ENCODE measurements at regions not wholly inside any gene's neighbourhood (a gene's known extent, or its start where the extent isn't known, plus 50 kb on each side); places are given as distances from the start of the nearest gene placed in this dataset.

- no peaks in the 10 kb centered on the region for H3K9me3 ChIP-seq
- 0% methylated on average over 5 of the region's 5 CpGs for WGBS (ENCODE audit: missing lambda C conversion rate)
- H3K4me2 ChIP-seq, result no peak overlapping the region
- ChIA-PET POLR2A (no interaction called here), CTCF (no interaction called here)
- no peak overlapping the region for H3K27ac ChIP-seq
- no peak overlapping the region for H3K4me3 ChIP-seq
- no peak for ATAC-seq
- H3K4me1 ChIP-seq, result no peaks in the 10 kb centered on the region
- TF ChIP-seq TP53 (CRISPR knock-in tag; IDR thresholded peaks at IDR 0.05), result no peak
- TF ChIP-seq HOXA7 (CRISPR knock-in tag; IDR thresholded peaks at IDR 0.05), result no peak
- TF ChIP-seq, protein P1, sequence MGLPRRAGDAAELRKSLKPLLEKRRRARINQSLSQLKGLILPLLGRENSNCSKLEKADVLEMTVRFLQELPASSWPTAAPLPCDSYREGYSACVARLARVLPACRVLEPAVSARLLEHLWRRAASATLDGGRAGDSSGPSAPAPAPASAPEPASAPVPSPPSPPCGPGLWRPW (IDR thresholded peaks at IDR 0.05), result no peak
- no peak for TF ChIP-seq MAFK (IDR thresholded peaks at IDR 0.05; ENCODE audit: partially characterized antibody)
- no peak for TF ChIP-seq RARB (CRISPR knock-in tag; IDR thresholded peaks at IDR 0.05)
- no peak for TF ChIP-seq ZFP36 (IDR thresholded peaks at IDR 0.05; ENCODE audit: borderline replicate concordance, partially characterized antibody)
- no peak for TF ChIP-seq FOSB (CRISPR knock-in tag; IDR thresholded peaks at IDR 0.05)
- DNase-seq (ENCODE audit: low read depth in 1 of 2, low spot score in 1 of 2), result no peak
- FAIRE-seq, result no peak
Measured at GRCh38 chr18:25701821-25702220, 349.9 kb upstream of the ZNF521 start.

GRCh38 chr18:25686960-25687500 lies 335.1 kb upstream of the ZNF521 start:
- no peak for DNase-seq (ENCODE audit: low read depth in 1 of 2, low spot score in 1 of 2)
- no peak for FAIRE-seq
- Histone ChIP-seq H3K27ac (no peak overlapping the region), H3K4me3 (no peak overlapping the region), H3K4me1 (no peaks in the 10 kb centered on the region), H3K9me3 (no peaks in the 10 kb centered on the region), H3K4me2 (no peak overlapping the region)
- no peak for TF ChIP-seq RARB (CRISPR knock-in tag; IDR thresholded peaks at IDR 0.05)
- no peak for TF ChIP-seq CBX2 (IDR thresholded peaks at IDR 0.05; ENCODE audit: borderline replicate concordance, low read depth)
- TF ChIP-seq HOXA7 (CRISPR knock-in tag; IDR thresholded peaks at IDR 0.05), result no peak
- no peak for TF ChIP-seq POLR2A (IDR thresholded peaks at IDR 0.05; ENCODE audit: low read length)
- no peak for TF ChIP-seq ZC3H11A (IDR thresholded peaks at IDR 0.05)
- no peak for TF ChIP-seq CBX8 (IDR thresholded peaks at IDR 0.05)
- TF ChIP-seq MAX (IDR thresholded peaks at IDR 0.05), result no peak
- TF ChIP-seq NPAS2 (CRISPR knock-in tag; IDR thresholded peaks at IDR 0.05; ENCODE audit: borderline replicate concordance), result no peak
- TF ChIP-seq HOXB5 (CRISPR knock-in tag; IDR thresholded peaks at IDR 0.05), result no peak
- no peak for TF ChIP-seq POLR2AphosphoS2 (conservative IDR thresholded peaks at IDR 0.05; ENCODE audit: low read length)
- no peak for TF ChIP-seq PHF8 (IDR thresholded peaks at IDR 0.05; ENCODE audit: borderline replicate concordance, low read depth)
- TF ChIP-seq, protein P1 (IDR thresholded peaks at IDR 0.05), result no peak
- TF ChIP-seq, protein P2, sequence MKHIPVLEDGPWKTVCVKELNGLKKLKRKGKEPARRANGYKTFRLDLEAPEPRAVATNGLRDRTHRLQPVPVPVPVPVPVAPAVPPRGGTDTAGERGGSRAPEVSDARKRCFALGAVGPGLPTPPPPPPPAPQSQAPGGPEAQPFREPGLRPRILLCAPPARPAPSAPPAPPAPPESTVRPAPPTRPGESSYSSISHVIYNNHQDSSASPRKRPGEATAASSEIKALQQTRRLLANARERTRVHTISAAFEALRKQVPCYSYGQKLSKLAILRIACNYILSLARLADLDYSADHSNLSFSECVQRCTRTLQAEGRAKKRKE (CRISPR knock-in tag; IDR thresholded peaks at IDR 0.05; ENCODE audit: low read depth), result no peak
- TF ChIP-seq USF2 (IDR thresholded peaks at IDR 0.05), result no peak
- no peak for TF ChIP-seq FOXS1 (CRISPR knock-in tag; IDR thresholded peaks at IDR 0.05)
- no peak for TF ChIP-seq RAD21 (conservative IDR thresholded peaks at IDR 0.05 in 1 of 2, IDR thresholded peaks at IDR 0.05 in 1 of 2)
- TF ChIP-seq CHD2 (IDR thresholded peaks at IDR 0.05; ENCODE audit: low read length, partially characterized antibody), result no peak
- no peak for TF ChIP-seq HOXB13 (CRISPR knock-in tag; IDR thresholded peaks at IDR 0.05; ENCODE audit: low read depth)
- ATAC-seq, result no peak
- ChIA-PET POLR2A (no interaction called here), CTCF (no interaction called here)
- 30% methylated on average over 3 of the region's 3 CpGs for WGBS (ENCODE audit: missing lambda C conversion rate)

GRCh38 chr18:25685088-25685487 lies 333.1 kb upstream of the ZNF521 start:
- Histone ChIP-seq H3K9me3 (no peaks in the 10 kb centered on the region), H3K4me1 (no peaks in the 10 kb centered on the region), H3K4me2 (no peak overlapping the region), H3K4me3 (no peak overlapping the region), H3K27ac (no peak overlapping the region)
- 3% methylated on average over 4 of the region's 4 CpGs for WGBS (ENCODE audit: missing lambda C conversion rate)
- DNase-seq (ENCODE audit: low read depth in 1 of 2, low spot score in 1 of 2) (no peak), ATAC-seq (no peak), FAIRE-seq (no peak)
- CTCF ChIA-PET, result no interaction called here
- POLR2A ChIA-PET, result no interaction called here
- TF ChIP-seq CTCF (IDR thresholded peaks at IDR 0.05), result no peak
- TF ChIP-seq PHF8 (IDR thresholded peaks at IDR 0.05; ENCODE audit: borderline replicate concordance, low read depth), result no peak
- no peak for TF ChIP-seq CBX8 (IDR thresholded peaks at IDR 0.05)
- no peak for TF ChIP-seq ESRRA (IDR thresholded peaks at IDR 0.05; ENCODE audit: borderline replicate concordance, low read length)
- no peak for TF ChIP-seq HEYL (CRISPR knock-in tag; IDR thresholded peaks at IDR 0.05)
- TF ChIP-seq ZFP36 (IDR thresholded peaks at IDR 0.05; ENCODE audit: borderline replicate concordance, partially characterized antibody), result no peak
- no peak for TF ChIP-seq FOSL2 (IDR thresholded peaks at IDR 0.05)
- TF ChIP-seq FOSL2 (CRISPR knock-in tag; IDR thresholded peaks at IDR 0.05), result no peak
- no peak for TF ChIP-seq FOSB (CRISPR knock-in tag; IDR thresholded peaks at IDR 0.05)
- TF ChIP-seq REST (IDR thresholded peaks at IDR 0.05), result no peak

All from A549 (cell line).